Hypothalamus (tissue), 51 donors: ENCODE measurements at regions not wholly inside any gene's neighbourhood (a gene's known extent, or its start where the extent isn't known, plus 50 kb on each side); places are given as distances from the start of the nearest gene placed in this dataset.

Experiments used
- DNase-seq, 51 donors: peaks; one replicate each; lab custom pipeline; 2025; lab: John Stamatoyannopoulos, UW

DNA sequence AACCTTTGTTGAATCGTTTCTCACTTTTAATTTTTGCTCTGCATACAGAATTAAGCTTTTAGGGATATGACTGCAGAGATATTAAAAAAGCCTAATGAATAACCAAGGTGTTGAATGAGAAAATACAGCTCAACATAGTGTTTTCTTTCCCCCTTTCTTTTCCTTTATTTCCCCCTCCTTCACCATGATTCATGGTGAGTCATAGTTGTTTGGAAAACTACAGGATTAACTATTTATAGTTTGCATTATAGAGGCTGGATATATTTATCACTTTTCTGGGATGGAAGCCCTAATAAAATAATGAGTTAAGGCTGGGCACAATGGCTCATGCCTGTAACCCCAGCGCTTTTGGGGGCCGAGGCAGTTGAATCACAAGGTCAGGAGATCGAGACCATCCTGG lies 115.0 kb downstream of the DNAJB9 start:
- DNase-seq: no peak

- no peak for DNase-seq
Observed at GRCh38 chr7:108686494-108686893, 116.8 kb downstream of the DNAJB9 start.

DNA sequence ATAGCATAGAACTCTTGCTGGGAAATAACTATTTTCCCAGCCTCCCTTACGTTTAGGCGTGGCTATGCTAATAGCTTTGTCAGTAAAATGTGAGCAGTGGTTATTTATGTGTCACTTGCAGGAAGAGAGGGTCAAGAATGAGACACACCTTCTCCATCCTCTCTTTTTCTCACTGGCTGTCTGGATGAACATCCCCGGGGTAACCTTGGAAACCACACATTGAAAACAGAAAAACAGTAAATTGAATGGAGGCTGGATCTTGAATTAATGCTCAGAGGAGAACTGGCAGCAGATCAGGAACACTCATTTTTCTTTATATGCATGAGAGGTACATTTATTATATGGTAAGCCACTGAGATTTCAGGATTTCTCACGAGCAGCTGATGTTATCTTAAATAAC lies 127.6 kb downstream of the DNAJB9 start:
- DNase-seq: no peak

DNA sequence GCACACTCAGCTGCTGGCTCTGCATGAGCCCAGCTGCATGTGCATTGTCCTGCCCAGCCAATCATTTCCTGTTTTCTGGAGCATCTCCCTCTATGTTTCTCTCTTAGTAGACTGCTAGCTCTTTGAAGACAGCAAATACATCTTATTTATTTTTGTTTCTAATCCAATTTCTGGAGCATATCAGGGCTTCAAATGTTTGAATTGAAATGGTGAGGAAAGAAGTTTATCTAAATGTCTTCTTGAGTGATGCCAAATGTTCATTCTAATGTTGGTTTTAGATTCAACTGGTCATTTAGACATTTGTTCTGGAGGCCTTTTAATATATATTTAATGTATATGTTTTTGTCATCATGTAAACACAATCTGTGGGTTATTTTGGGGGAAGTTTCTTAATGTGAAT lies 141.9 kb downstream of the DNAJB9 start:
- no peak for DNase-seq

GRCh38 chr7:108716783-108717182 lies 147.1 kb downstream of the DNAJB9 start:
- no peak for DNase-seq

DNA sequence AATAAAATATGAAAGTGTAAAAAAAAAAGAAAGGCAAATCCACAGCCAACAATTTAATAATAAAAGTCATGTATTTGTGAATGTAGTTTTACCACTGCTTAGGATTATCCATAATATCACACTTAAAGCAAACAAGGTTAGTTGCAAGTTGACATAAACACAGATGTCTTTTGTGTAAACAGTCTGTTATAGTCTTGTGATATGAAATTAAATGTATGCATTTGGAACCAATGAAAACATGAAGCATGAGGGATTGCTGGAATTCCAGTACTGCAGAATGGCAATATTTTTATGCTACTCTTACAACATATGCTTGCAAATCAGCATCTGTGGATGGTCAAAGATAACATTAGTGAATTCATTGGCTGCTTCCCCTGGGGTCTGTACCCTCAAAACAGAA lies 148.1 kb downstream of the DNAJB9 start:
- DNase-seq: no peak

GRCh38 chr7:108719631-108720030 lies 150.0 kb downstream of the DNAJB9 start:
- no peak for DNase-seq

GRCh38 chr7:108722561-108722960 lies 152.9 kb downstream of the DNAJB9 start:
- DNase-seq: no peak

DNA sequence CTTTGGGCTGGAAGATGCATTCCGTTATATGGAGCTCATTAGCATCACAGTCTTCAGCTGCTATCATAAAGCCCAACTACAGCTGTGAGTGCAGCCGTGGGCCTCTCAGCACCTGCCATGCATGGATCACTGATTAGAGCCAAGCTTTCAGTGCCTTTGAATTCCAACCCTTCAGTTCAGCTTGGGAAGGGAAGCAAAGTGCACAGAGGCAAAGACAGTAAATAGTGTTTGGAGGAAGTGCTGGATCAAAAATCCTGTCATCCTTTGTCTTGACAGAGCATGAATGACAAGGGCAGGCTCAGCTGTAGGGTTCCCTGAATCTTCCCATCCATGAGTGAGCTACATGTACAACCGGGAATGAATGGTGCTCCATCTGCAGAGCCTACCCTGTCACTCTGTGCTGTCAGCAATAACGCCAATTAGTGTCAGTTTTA lies 153.7 kb downstream of the DNAJB9 start:
- no peak for DNase-seq

DNA sequence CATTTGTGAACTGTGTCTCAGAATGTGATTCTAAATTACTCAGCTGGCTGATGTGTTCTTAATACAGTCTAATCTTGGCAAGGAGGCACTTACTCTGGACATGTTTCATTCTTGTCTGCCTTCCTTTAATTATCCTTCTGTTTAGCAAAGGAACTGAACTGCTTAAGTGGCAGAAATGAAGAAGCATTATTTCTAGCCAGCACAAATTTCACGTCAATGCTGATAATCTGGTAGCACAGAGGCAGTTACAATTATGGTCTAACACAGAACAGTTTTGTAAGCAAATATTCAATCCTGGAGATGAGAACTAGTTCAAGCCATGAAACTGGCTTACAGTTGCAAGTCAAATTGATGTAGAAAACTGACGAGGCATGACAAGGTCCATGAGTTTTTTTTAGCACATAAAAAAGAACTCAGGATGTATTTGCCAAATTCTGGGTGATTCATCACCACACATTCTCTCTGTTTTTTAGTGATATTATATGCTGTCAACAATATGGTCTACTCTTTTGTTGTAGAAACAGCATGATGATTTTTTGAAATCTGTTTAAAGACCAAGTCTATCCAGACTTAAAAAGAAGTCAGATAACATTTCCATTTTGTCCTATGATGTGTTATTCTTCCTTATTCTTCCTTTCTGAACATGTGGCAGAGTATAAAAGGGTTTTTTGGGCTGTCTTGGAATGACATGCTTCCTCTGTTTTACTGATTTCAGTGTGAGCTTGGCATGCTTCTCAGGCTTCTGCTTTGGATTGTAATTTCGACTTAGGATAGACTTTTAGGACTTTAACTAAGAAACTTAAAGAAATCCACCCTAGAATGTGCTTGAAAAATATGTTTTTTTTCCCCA lies 154.8 kb downstream of the DNAJB9 start:
- DNase-seq: peak in 1 of 51 donors; percentile 2

DNA sequence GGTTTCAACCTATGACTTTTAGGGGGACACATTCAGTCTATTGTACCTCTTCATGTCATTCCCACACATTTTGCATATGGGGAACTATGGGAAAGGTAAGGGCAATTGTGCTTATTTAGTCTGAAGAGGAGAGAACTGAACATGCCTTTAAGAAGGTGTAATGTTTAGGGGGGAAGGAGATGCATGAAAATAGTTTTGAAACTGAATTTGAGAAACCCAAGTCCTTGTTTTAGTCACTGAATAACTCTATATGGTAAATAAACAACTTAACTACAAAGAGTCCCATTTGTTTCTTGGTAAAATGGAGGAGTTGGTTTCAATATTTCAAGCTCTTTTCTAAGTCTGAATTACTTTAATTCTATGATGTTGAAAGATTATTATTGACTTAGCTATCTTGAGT lies 166.1 kb downstream of the DNAJB9 start:
- DNase-seq: no peak

DNA sequence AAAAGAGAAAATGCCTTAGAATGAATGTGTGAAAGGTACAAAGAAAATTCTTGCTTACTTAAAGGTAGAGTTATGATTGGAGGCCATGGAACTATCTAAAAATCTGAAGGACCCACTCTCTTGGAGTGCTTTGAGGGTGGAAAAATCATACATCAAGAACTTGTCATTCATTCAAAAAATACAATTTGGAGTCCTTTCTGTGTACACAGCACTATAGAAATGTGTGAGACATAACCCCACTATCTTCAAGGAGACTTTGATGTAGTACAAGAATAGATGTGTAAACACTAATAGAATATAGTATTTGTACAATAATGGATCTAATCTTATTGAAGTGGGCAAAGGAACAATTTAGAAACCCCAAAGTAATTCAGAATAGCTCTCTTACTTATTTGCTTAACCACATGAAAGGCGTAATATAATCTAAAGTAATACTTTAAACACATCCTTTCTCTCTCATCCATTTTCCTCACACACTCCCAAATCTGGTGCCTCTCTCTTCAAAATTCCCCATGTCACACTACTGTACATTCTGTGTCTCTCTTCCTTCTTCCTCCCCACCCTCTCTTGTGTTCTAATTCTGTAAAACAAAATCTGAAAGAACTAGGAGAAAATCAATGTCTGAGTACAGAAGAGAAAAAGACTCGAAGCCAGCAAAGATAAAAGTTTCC lies 166.7 kb downstream of the DNAJB9 start:
- no peak for DNase-seq

DNA sequence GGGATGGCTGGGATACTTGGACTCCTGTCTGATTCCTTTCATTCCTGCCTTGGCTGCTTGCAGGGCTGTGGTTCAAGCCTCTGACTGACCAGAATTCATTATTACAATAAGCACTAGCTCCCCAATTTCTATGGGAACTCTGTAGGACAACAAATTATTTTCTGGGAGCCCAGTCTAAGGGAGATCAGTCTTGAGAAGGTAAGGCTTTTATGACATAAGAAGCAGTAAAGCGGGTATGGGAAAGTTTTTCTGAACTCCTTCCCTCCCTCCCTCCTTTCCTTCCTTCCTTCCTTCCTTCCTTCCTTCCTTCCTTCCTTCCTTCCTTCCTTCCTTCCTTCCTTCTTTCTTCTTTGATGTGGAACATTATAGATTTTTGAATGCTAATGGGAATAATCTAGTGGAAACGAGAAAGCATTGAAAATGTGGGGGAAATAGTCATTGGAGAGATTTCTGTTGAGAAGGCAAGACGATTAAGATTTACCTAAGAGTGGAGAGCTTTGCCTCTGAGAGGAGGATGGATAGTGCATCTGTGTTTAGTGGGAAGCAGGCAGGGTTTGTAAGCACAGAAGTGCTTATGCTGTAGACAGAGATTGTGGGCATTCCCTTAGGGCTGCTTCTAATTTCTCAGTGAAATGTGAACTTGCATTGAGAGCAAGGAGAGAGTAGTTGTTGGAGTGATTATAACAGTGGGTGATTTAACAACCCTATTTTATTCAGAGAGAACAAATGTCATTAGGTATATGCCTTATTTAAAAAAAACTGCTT lies 201.5 kb downstream of the DNAJB9 start:
- DNase-seq: no peak

- DNase-seq: no peak
Observed at GRCh38 chr7:108771853-108772252, 202.2 kb downstream of the DNAJB9 start.

- DNase-seq: no peak
Observed at GRCh38 chr7:108777966-108778365, 208.3 kb downstream of the DNAJB9 start.

DNA sequence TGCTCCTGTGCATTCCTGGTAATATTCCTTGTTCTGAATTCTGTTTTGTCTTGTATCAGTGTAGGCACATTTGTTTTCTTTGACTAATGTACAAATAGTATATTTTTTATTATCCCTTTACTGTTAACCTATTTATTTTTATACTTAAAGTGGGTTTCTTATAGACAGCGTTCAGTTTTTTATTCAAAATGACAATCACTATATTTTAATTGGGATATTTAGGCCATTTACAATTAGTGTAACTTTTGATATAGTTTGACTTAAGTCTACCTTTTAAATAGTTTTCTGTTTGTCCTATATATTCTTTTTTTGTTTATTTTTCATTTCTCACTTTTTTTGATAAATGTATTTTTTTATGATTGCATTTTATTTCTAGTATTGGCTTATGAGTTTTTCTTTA lies 219.8 kb downstream of the DNAJB9 start:
- DNase-seq: no peak

DNA sequence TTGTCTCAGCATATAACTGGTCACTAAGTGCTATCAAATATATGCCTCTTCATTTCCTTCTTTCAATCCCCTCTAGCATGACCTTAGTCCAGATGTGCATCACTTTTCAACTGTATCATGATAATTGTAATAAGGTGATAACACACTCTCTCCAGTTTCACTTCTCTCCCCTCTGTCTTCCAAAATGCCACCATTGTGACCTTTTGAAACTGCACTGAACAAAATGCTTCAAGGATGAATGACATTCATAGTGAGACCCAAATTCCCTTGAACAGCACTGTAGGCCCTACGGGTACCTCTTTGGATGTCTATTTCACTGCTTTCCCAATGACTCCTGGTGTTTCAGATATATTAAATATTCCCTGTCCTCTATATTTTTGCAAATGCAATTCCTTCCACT lies 224.8 kb downstream of the DNAJB9 start:
- no peak for DNase-seq

DNA sequence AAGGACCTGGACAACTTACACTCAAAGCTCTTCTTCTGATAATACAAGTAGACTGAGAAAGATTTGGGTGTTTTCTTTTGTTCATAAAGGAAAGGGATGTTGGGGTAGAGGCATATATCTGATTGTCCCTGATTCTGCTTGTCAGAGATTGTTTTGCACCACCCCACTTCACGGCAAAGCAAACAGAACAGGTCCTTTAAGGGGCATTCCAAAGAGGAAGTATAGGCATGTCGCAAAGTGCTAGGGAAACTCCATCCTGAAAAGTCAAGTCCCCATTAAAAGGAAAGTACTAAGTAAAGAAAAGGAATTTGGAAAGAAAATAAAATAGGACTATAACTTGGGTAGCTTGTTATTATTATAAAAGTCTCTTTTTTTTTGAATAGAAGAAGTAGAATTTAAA lies 233.0 kb downstream of the DNAJB9 start:
- no peak for DNase-seq

GRCh38 chr7:108805808-108806397 lies 236.2 kb downstream of the DNAJB9 start:
- DNase-seq: peak in 1 of 51 donors; percentile 6

- no peak for DNase-seq
Observed at GRCh38 chr7:108808549-108809266, 239.0 kb downstream of the DNAJB9 start.
